ENCODE measurements at regions not wholly inside any gene's neighbourhood (a gene's known extent, or its start where the extent isn't known, plus 50 kb on each side); places are given as distances from the start of the nearest gene placed in this dataset.

DNA sequence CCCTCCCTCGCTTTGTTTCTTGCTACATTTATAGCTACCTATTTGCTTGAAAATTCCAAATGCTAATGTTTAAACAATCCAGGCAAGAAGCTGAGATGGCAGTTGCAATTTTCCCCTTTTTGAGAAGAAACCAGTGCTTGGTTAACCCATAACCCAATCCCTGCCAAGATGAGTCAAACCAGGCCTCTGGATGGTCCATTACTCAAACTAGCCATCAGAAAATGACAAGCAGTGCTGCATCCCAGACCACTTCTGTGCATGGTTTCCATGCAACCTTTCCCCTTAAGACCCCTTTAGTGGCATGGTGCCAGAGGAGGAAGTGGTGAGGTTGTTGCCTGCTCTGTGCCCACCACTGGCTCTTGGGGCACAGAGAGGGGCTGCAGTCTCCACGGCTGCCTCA is 131.2 kb upstream of the RMP24 start:
- TF ChIP-seq BCL11A (IDR thresholded peaks at IDR 0.05; ENCODE audit: low read depth, low read length) = peak; percentile 79; the same call in 1 of the 2 replicates
- no peak for TF ChIP-seq SIN3A (IDR thresholded peaks at IDR 0.05; ENCODE audit: low read depth, low read length)
- TF ChIP-seq RUNX3 (IDR thresholded peaks at IDR 0.05; ENCODE audit: low read length) = peak; percentile 83
- no peak for TF ChIP-seq ATF7 (IDR thresholded peaks at IDR 0.05; ENCODE audit: low read depth)
- peak; percentile 75 for TF ChIP-seq IRF4 (IDR thresholded peaks at IDR 0.05; ENCODE audit: low read depth, low read length)
- TF ChIP-seq JUNB (IDR thresholded peaks at IDR 0.05) = peak; percentile 70
- peak; percentile 58 for TF ChIP-seq NFIC (IDR thresholded peaks at IDR 0.05; ENCODE audit: low read depth, low read length)
- H3K36me3 ChIP-seq (ENCODE audit: control insufficient read depth in 2 of 2, insufficient read depth in 2 of 2, low read length in 1 of 2) = no peaks in the 10 kb centered on the region
- H3K27ac ChIP-seq (ENCODE audit: control insufficient read depth, insufficient read depth) = no peak overlapping the region
- ChIA-PET POLR2A (no interaction called here), RAD21 (ENCODE audit: unreplicated experiment) (no interaction called here), CTCF (interaction anchor here (0.6 kb wide), 1 partner anchor 1302 kb away, joined by 3 read pairs; no protein-coding TSS in a partner anchor), SMC1A (ENCODE audit: uncharacterized antibody, unreplicated experiment) (interaction anchor here (0.6 to 1.7 kb wide), 3 partner anchors 13 to 36 kb away, joined by 4 to 5 read pairs (median 4); no protein-coding TSS in a partner anchor)
- BruUV-seq (replicated peaks) = no TSS peak
- in situ Hi-C loops (cut with MboI) = no loop called here
- no peak overlapping the region for H3K4me2 ChIP-seq (ENCODE audit: control insufficient read depth, insufficient read depth)
- H3K9ac ChIP-seq (ENCODE audit: control insufficient read depth, insufficient read depth, low read length) = no peak overlapping the region
- H2AFZ ChIP-seq (ENCODE audit: control insufficient read depth, low read depth, low read length) = no peak overlapping the region
- H4K20me1 ChIP-seq (ENCODE audit: control insufficient read depth, insufficient read depth) = no peaks in the 10 kb centered on the region
- intact Hi-C loops (cut with micrococcal nuclease; ENCODE audit: unreplicated experiment) = no loop called here
- peaks cover 3% of the 10 kb centered on the region; the same call in 2 of the 3 replicates for H3K9me3 ChIP-seq (replicated peaks; ENCODE audit: control insufficient read depth, insufficient read depth, low read length)
- no peak for ATAC-seq
- H3K4me1 ChIP-seq (ENCODE audit: control insufficient read depth, insufficient read depth, low read length) = peaks cover 8% of the 10 kb centered on the region; the same call in 1 of the 2 replicates
- no peaks in the 10 kb centered on the region for H3K27me3 ChIP-seq (replicated peaks in 1 of 2; ENCODE audit: control insufficient read depth in 2 of 2, insufficient read depth in 2 of 2, low read length in 1 of 2)
- FAIRE-seq = no peak
- 0% methylated on average over 2 of the region's 2 CpGs for WGBS (ENCODE audit: insufficient coverage, insufficient replicate concordance, low lambda C conversion rate, missing lambda C conversion rate)
- no peak overlapping the region for H3K4me3 ChIP-seq
- no peaks in the 10 kb centered on the region for H3K79me2 ChIP-seq (ENCODE audit: control insufficient read depth, insufficient read depth, low read length)
- no peak for DNase-seq (ENCODE audit: low read depth, low spot score)

DNA sequence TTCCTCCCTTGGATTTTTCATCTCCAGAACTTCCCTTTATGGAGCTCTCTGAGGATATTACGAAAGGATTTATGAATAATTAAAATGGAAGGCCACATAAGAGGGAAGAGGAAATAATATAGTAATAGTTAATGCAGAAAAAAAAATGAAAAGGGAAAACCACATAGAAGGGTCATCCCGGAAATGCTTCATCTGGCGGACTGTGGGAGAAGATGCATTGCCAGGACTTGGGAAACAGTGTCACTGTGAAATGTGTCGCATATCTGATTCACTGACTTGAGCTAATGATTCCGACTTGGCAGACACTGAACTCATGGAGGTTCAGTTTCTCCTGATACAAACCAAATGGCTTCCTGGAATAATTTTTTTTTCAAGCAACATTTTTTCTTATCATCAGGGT is 129.9 kb upstream of the RMP24 start:
- Histone ChIP-seq H3K27me3 (replicated peaks in 1 of 2; ENCODE audit: control insufficient read depth in 2 of 2, insufficient read depth in 2 of 2, low read length in 1 of 2) (no peaks in the 10 kb centered on the region), H3K4me2 (ENCODE audit: control insufficient read depth, insufficient read depth) (no peak overlapping the region), H3K36me3 (ENCODE audit: control insufficient read depth in 2 of 2, insufficient read depth in 2 of 2, low read length in 1 of 2) (no peaks in the 10 kb centered on the region), H2AFZ (ENCODE audit: control insufficient read depth, low read depth, low read length) (no peak overlapping the region), H3K9me3 (replicated peaks; ENCODE audit: control insufficient read depth, insufficient read depth, low read length) (peaks cover 3% of the 10 kb centered on the region; the same call in 2 of the 3 replicates), H3K4me3 (no peak overlapping the region), H3K4me1 (ENCODE audit: control insufficient read depth, insufficient read depth, low read length) (no peaks in the 10 kb centered on the region), H3K27ac (ENCODE audit: control insufficient read depth, insufficient read depth) (no peak overlapping the region), H3K9ac (ENCODE audit: control insufficient read depth, insufficient read depth, low read length) (no peak overlapping the region), H3K79me2 (ENCODE audit: control insufficient read depth, insufficient read depth, low read length) (no peaks in the 10 kb centered on the region), H4K20me1 (ENCODE audit: control insufficient read depth, insufficient read depth) (no peaks in the 10 kb centered on the region)
- RAD21 ChIA-PET (ENCODE audit: unreplicated experiment) = no interaction called here
- ATAC-seq = no peak
- FAIRE-seq = no peak
- POLR2A ChIA-PET = no interaction called here
- in situ Hi-C loops (cut with MboI) = no loop called here
- SMC1A ChIA-PET (ENCODE audit: uncharacterized antibody, unreplicated experiment) = no interaction called here
- intact Hi-C loops (cut with micrococcal nuclease; ENCODE audit: unreplicated experiment) = no loop called here
- no TSS peak for BruUV-seq (replicated peaks)
- WGBS (ENCODE audit: insufficient coverage, insufficient replicate concordance, low lambda C conversion rate, missing lambda C conversion rate) = 52% methylated on average over 5 of the region's 5 CpGs
- DNase-seq (ENCODE audit: low read depth, low spot score) = no peak
- CTCF ChIA-PET = no interaction called here
- TF ChIP-seq MYB (IDR thresholded peaks at IDR 0.05; ENCODE audit: borderline replicate concordance, low read depth, low read length) = no peak
- TF ChIP-seq, protein P1, sequence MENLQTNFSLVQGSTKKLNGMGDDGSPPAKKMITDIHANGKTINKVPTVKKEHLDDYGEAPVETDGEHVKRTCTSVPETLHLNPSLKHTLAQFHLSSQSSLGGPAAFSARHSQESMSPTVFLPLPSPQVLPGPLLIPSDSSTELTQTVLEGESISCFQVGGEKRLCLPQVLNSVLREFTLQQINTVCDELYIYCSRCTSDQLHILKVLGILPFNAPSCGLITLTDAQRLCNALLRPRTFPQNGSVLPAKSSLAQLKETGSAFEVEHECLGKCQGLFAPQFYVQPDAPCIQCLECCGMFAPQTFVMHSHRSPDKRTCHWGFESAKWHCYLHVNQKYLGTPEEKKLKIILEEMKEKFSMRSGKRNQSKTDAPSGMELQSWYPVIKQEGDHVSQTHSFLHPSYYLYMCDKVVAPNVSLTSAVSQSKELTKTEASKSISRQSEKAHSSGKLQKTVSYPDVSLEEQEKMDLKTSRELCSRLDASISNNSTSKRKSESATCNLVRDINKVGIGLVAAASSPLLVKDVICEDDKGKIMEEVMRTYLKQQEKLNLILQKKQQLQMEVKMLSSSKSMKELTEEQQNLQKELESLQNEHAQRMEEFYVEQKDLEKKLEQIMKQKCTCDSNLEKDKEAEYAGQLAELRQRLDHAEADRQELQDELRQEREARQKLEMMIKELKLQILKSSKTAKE (IDR thresholded peaks at IDR 0.05; ENCODE audit: low read depth, poor library complexity, severe bottlenecking) = no peak
- TF ChIP-seq, protein P2, sequence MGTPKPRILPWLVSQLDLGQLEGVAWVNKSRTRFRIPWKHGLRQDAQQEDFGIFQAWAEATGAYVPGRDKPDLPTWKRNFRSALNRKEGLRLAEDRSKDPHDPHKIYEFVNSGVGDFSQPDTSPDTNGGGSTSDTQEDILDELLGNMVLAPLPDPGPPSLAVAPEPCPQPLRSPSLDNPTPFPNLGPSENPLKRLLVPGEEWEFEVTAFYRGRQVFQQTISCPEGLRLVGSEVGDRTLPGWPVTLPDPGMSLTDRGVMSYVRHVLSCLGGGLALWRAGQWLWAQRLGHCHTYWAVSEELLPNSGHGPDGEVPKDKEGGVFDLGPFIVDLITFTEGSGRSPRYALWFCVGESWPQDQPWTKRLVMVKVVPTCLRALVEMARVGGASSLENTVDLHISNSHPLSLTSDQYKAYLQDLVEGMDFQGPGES (IDR thresholded peaks at IDR 0.05) = no peak
- TF ChIP-seq, protein P3, sequence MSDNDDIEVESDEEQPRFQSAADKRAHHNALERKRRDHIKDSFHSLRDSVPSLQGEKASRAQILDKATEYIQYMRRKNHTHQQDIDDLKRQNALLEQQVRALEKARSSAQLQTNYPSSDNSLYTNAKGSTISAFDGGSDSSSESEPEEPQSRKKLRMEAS (IDR thresholded peaks at IDR 0.05; ENCODE audit: low read depth, low read length) = no peak
- TF ChIP-seq ZNF217 (IDR thresholded peaks at IDR 0.05) = no peak
